Liver (tissue), 8 donors: ENCODE measurements at regions not wholly inside any gene's neighbourhood (a gene's known extent, or its start where the extent isn't known, plus 50 kb on each side); places are given as distances from the start of the nearest gene placed in this dataset.

Experiments used
- DNase-seq: peaks from one replicate; pipeline ENCODE4 v3.0.0-alpha.2; 2017; ENCODE audit warnings: low spot score
- H3K27ac ChIP-seq, 2 donors: one replicate each; pipeline ENCODE4 v1.7.0; 2013; ENCODE audit warnings: inconsistent platforms in 2 of 2, low read length in 2 of 2, control low read depth in 1 of 2, low read depth in 1 of 2, mild to moderate bottlenecking in 1 of 2
- H3K27me3 ChIP-seq, 4 donors: one replicate each; pipeline versions ENCODE4 v1.6.1 to v1.7.0; 2013; ENCODE audit warnings: low read length in 3 of 4, inconsistent platforms in 1 of 4, mild to moderate bottlenecking in 1 of 4, moderate library complexity in 1 of 4; ENCODE audit not compliant: control insufficient read depth in 4 of 4, insufficient read depth in 4 of 4
- H3K36me3 ChIP-seq, 4 donors: one replicate each; pipeline versions ENCODE4 v1.6.1 to v1.7.0; 2013; ENCODE audit warnings: low read length in 3 of 4, mild to moderate bottlenecking in 3 of 4, low read depth in 1 of 4, moderate library complexity in 1 of 4; ENCODE audit not compliant: control insufficient read depth in 4 of 4, insufficient read depth in 3 of 4
- H3K4me1 ChIP-seq, 4 donors: one replicate each; pipeline versions ENCODE4 v1.6.1 to v1.7.0; 2013; ENCODE audit warnings: low read length in 3 of 4, mild to moderate bottlenecking in 3 of 4, moderate library complexity in 1 of 4; ENCODE audit not compliant: control insufficient read depth in 4 of 4, insufficient read depth in 4 of 4
- H3K4me3 ChIP-seq, 3 donors: one replicate each; pipeline versions ENCODE4 v1.6.1 to v1.7.0; 2013; ENCODE audit warnings: low read length in 3 of 3, control low read depth in 1 of 3, low read depth in 1 of 3, mild to moderate bottlenecking in 1 of 3
- H3K9ac ChIP-seq, 2 donors: one replicate each; pipeline ENCODE4 v1.7.0; 2013; ENCODE audit warnings: low read length in 2 of 2, mild to moderate bottlenecking in 2 of 2, moderate library complexity in 2 of 2, control low read depth in 1 of 2, low read depth in 1 of 2
- H3K9me3 ChIP-seq, 4 donors: one replicate each; pipeline versions ENCODE4 v1.6.1 to v1.7.0; 2013; ENCODE audit warnings: low read length in 3 of 4; ENCODE audit not compliant: control insufficient read depth in 4 of 4
- ATF3 ChIP-seq: IDR thresholded peaks from 2 replicates; pipeline ENCODE4 v1.6.1; 2016; ENCODE audit warnings: antibody characterized with exemption
- CTCF ChIP-seq: fragments of 150-350 bp; IDR thresholded peaks from 2 replicates; pipeline ENCODE4 v1.5.1; 2017; ENCODE audit warnings: improper control_type of control experiment, low read depth, low read length; ENCODE audit not compliant: missing input control
- EGR1 ChIP-seq, 2 donors: IDR thresholded peaks; 2 replicates each; pipeline ENCODE4 v1.6.1; 2016 to 2018; ENCODE audit warnings: antibody characterized with exemption in 2 of 2, low read depth in 2 of 2
- FOXA1 ChIP-seq: IDR thresholded peaks from 2 replicates; pipeline ENCODE4 v1.6.1; 2016; ENCODE audit warnings: antibody characterized with exemption
- FOXA2 ChIP-seq: IDR thresholded peaks from 2 replicates; pipeline ENCODE4 v1.6.1; 2016; ENCODE audit warnings: antibody characterized with exemption
- GABPA ChIP-seq, 2 donors: IDR thresholded peaks in 1 of 2; conservative IDR thresholded peaks in 1 of 2; 2 replicates each; pipeline ENCODE4 v1.6.1; 2016; ENCODE audit warnings: antibody characterized with exemption in 2 of 2, mild to moderate bottlenecking in 1 of 2, moderate library complexity in 1 of 2
- HNF4A ChIP-seq, 2 donors: conservative IDR thresholded peaks; 2 replicates each; pipeline ENCODE4 v1.6.1; 2016; ENCODE audit warnings: antibody characterized with exemption in 2 of 2, mild to moderate bottlenecking in 2 of 2
- HNF4G ChIP-seq: IDR thresholded peaks from 2 replicates; pipeline ENCODE4 v1.6.1; 2016; ENCODE audit warnings: antibody characterized with exemption
- JUND ChIP-seq, 2 donors: IDR thresholded peaks; 2 replicates each; pipeline ENCODE4 v1.6.1; 2016; ENCODE audit warnings: antibody characterized with exemption in 2 of 2
- MAX ChIP-seq: IDR thresholded peaks from 2 replicates; pipeline ENCODE4 v1.6.1; 2016; ENCODE audit warnings: antibody characterized with exemption
- NR2F2 ChIP-seq: IDR thresholded peaks from 2 replicates; pipeline ENCODE4 v1.6.1; 2016; ENCODE audit warnings: antibody characterized with exemption
- RAD21 ChIP-seq, 2 donors: IDR thresholded peaks; 2 replicates each; pipeline ENCODE4 v1.6.1; 2016; ENCODE audit warnings: antibody characterized with exemption in 2 of 2, mild to moderate bottlenecking in 2 of 2
- RXRA ChIP-seq, 2 donors: IDR thresholded peaks; 2 replicates each; pipeline ENCODE4 v1.6.1; 2017 to 2018; ENCODE audit warnings: antibody characterized with exemption in 2 of 2, mild to moderate bottlenecking in 1 of 2
- SP1 ChIP-seq: IDR thresholded peaks from 2 replicates; pipeline ENCODE4 v1.6.1; 2018; ENCODE audit warnings: antibody characterized with exemption, mild to moderate bottlenecking
- TAF1 ChIP-seq: conservative IDR thresholded peaks from 2 replicates; pipeline ENCODE4 v1.6.1; 2016; ENCODE audit warnings: antibody characterized with exemption, mild to moderate bottlenecking
- YY1 ChIP-seq: IDR thresholded peaks from 2 replicates; pipeline ENCODE4 v1.6.1; 2016; ENCODE audit warnings: antibody characterized with exemption, mild to moderate bottlenecking
- ZBTB33 ChIP-seq: IDR thresholded peaks from 2 replicates; pipeline ENCODE4 v1.6.1; 2016; ENCODE audit warnings: antibody characterized with exemption
- WGBS: extraction: QIAGEN DNeasy Blood & Tissue Kit; methylation state at CpG from one replicate; pipeline ENCODE4 v1.1.7; 2013; 5-methylcytosine and 5-hydroxymethylcytosine counted together
- TF ChIP-seq, protein P1 (sequence below): IDR thresholded peaks from 2 replicates; pipeline ENCODE4 v1.6.1; 2016; ENCODE audit warnings: antibody characterized with exemption, mild to moderate bottlenecking
- donor health status: healthy.
- donor health status: healthy.
- donor health status: healthy.
- donor health status: healthy.
- donor health status: healthy.

- no peak for DNase-seq
- no peak overlapping the region for H3K9ac ChIP-seq
- 56% methylated on average over 2 of the region's 2 CpGs for WGBS
- no peak overlapping the region for H3K27ac ChIP-seq
- TF ChIP-seq HNF4G, result no peak
- TF ChIP-seq YY1, result no peak
- no peak for TF ChIP-seq CTCF
- TF ChIP-seq SP1, result no peak
- no peak for TF ChIP-seq FOXA2
- TF ChIP-seq, protein P1, sequence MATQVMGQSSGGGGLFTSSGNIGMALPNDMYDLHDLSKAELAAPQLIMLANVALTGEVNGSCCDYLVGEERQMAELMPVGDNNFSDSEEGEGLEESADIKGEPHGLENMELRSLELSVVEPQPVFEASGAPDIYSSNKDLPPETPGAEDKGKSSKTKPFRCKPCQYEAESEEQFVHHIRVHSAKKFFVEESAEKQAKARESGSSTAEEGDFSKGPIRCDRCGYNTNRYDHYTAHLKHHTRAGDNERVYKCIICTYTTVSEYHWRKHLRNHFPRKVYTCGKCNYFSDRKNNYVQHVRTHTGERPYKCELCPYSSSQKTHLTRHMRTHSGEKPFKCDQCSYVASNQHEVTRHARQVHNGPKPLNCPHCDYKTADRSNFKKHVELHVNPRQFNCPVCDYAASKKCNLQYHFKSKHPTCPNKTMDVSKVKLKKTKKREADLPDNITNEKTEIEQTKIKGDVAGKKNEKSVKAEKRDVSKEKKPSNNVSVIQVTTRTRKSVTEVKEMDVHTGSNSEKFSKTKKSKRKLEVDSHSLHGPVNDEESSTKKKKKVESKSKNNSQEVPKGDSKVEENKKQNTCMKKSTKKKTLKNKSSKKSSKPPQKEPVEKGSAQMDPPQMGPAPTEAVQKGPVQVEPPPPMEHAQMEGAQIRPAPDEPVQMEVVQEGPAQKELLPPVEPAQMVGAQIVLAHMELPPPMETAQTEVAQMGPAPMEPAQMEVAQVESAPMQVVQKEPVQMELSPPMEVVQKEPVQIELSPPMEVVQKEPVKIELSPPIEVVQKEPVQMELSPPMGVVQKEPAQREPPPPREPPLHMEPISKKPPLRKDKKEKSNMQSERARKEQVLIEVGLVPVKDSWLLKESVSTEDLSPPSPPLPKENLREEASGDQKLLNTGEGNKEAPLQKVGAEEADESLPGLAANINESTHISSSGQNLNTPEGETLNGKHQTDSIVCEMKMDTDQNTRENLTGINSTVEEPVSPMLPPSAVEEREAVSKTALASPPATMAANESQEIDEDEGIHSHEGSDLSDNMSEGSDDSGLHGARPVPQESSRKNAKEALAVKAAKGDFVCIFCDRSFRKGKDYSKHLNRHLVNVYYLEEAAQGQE, result no peak
- no peak for TF ChIP-seq RXRA (IDR thresholded peaks at IDR 0.05)
- TF ChIP-seq HNF4A (conservative IDR thresholded peaks at IDR 0.05), result no peak
- TF ChIP-seq TAF1, result no peak
- TF ChIP-seq MAX, result no peak
- TF ChIP-seq RAD21 (IDR thresholded peaks at IDR 0.05), result no peak
- no peak for TF ChIP-seq ZBTB33
- TF ChIP-seq GABPA (IDR thresholded peaks at IDR 0.05 in 1 of 2, conservative IDR thresholded peaks at IDR 0.05 in 1 of 2), result no peak
- no peaks in the 10 kb centered on the region for H3K4me1 ChIP-seq
- H3K4me3 ChIP-seq, result no peak overlapping the region
- no peaks in the 10 kb centered on the region for H3K27me3 ChIP-seq
- H3K9me3 ChIP-seq, result no peaks in the 10 kb centered on the region
- H3K36me3 ChIP-seq, result no peaks in the 10 kb centered on the region
Measured at GRCh38 chr15:39433376-39433775, 147.5 kb upstream of the THBS1 start.

DNA sequence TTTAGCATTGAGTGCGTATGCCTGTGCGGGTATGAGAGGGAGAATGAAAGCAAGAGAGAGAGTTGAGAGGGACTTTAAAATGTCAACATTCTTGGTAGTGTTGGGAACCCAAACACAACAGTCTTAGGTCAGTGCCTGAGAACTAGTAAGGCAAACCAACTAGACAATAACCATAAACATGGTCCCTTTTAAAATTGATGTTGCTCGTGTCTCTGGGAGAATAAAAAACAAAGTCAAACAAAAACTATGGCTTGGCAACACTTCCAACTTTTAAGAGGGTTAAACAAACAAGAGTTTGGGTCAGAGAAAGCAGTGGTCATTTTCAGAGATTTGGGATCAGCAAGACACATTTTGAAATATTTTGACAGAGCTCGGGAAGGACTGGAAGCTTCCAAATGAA, 146.7 kb upstream of the THBS1 start:
- no peak overlapping the region for H3K4me3 ChIP-seq
- H3K9me3 ChIP-seq, result no peaks in the 10 kb centered on the region
- no peaks in the 10 kb centered on the region for H3K4me1 ChIP-seq
- WGBS, result 62% methylated on average over 4 of the region's 4 CpGs
- no peaks in the 10 kb centered on the region for H3K36me3 ChIP-seq
- no peak overlapping the region for H3K9ac ChIP-seq
- H3K27ac ChIP-seq, result no peak overlapping the region
- no peak for DNase-seq
- no peaks in the 10 kb centered on the region for H3K27me3 ChIP-seq
- no peak for TF ChIP-seq CTCF
- TF ChIP-seq NR2F2, result no peak
- no peak for TF ChIP-seq FOXA1
- TF ChIP-seq ATF3, result no peak
- no peak for TF ChIP-seq EGR1 (IDR thresholded peaks at IDR 0.05; ENCODE audit: low read depth in 2 of 2)
- no peak for TF ChIP-seq JUND (IDR thresholded peaks at IDR 0.05)
- no peak for TF ChIP-seq YY1
- TF ChIP-seq SP1, result no peak
- no peak for TF ChIP-seq MAX
- no peak for TF ChIP-seq HNF4G
- TF ChIP-seq, protein P1, result no peak
- TF ChIP-seq RXRA (IDR thresholded peaks at IDR 0.05), result no peak
- no peak for TF ChIP-seq FOXA2
